ENCODE measurements at regions not wholly inside any gene's neighbourhood (a gene's known extent, or its start where the extent isn't known, plus 50 kb on each side); places are given as distances from the start of the nearest gene placed in this dataset.

- Mint-ChIP-seq H3K9me3 (ENCODE audit: low read depth, unreplicated experiment) (no peaks in the 10 kb centered on the region), H3K27me3 (ENCODE audit: unreplicated experiment) (no peaks in the 10 kb centered on the region), H3K4me1 (ENCODE audit: low read depth, unreplicated experiment) (peaks cover under 1% of the 10 kb centered on the region), H3K27ac (ENCODE audit: unreplicated experiment) (no peak overlapping the region), H3K4me3 (ENCODE audit: low read depth, unreplicated experiment) (no peak overlapping the region), H3K36me3 (ENCODE audit: insufficient read depth, unreplicated experiment) (no peaks in the 10 kb centered on the region)
- no peak for TF ChIP-seq CTCF (IDR thresholded peaks at IDR 0.05; ENCODE audit: unreplicated experiment)
- BruUV-seq (replicated peaks) = no TSS peak
- intact Hi-C loops (cut with micrococcal nuclease; ENCODE audit: unreplicated experiment) = no loop called here
- CTCF ChIA-PET = no interaction called here
- no peak for DNase-seq
Measured at GRCh38 chr2:144125751-144126150, 394.2 kb downstream of the ZEB2 start.

- Mint-ChIP-seq H3K4me1 (ENCODE audit: low read depth, unreplicated experiment) (no peaks in the 10 kb centered on the region), H3K9me3 (ENCODE audit: low read depth, unreplicated experiment) (no peaks in the 10 kb centered on the region), H3K4me3 (ENCODE audit: low read depth, unreplicated experiment) (no peak overlapping the region), H3K27ac (ENCODE audit: unreplicated experiment) (no peak overlapping the region), H3K36me3 (ENCODE audit: insufficient read depth, unreplicated experiment) (no peaks in the 10 kb centered on the region), H3K27me3 (ENCODE audit: unreplicated experiment) (no peaks in the 10 kb centered on the region)
- no peak for TF ChIP-seq CTCF (IDR thresholded peaks at IDR 0.05; ENCODE audit: unreplicated experiment)
- intact Hi-C loops (cut with micrococcal nuclease; ENCODE audit: unreplicated experiment) = no loop called here
- CTCF ChIA-PET = no interaction called here
- no peak for DNase-seq
- no TSS peak for BruUV-seq (replicated peaks)
Measured at GRCh38 chr2:144124882-144125281, 395.0 kb downstream of the ZEB2 start.

GRCh38 chr2:144120487-144120886 is 399.4 kb downstream of the ZEB2 start:
- H3K36me3 Mint-ChIP-seq (ENCODE audit: insufficient read depth, unreplicated experiment) = no peaks in the 10 kb centered on the region
- H3K4me1 Mint-ChIP-seq (ENCODE audit: low read depth, unreplicated experiment) = no peaks in the 10 kb centered on the region
- H3K4me3 Mint-ChIP-seq (ENCODE audit: low read depth, unreplicated experiment) = no peak overlapping the region
- no peak for TF ChIP-seq CTCF (IDR thresholded peaks at IDR 0.05; ENCODE audit: unreplicated experiment)
- DNase-seq = no peak
- H3K27me3 Mint-ChIP-seq (ENCODE audit: unreplicated experiment) = no peaks in the 10 kb centered on the region
- intact Hi-C loops (cut with micrococcal nuclease; ENCODE audit: unreplicated experiment) = no loop called here
- H3K9me3 Mint-ChIP-seq (ENCODE audit: low read depth, unreplicated experiment) = no peaks in the 10 kb centered on the region
- no TSS peak for BruUV-seq (replicated peaks)
- CTCF ChIA-PET = no interaction called here
- H3K27ac Mint-ChIP-seq (ENCODE audit: unreplicated experiment) = no peak overlapping the region

GRCh38 chr2:144117086-144117485 is 402.8 kb downstream of the ZEB2 start:
- H3K27me3 Mint-ChIP-seq (ENCODE audit: unreplicated experiment) = no peaks in the 10 kb centered on the region
- no peak for TF ChIP-seq CTCF (IDR thresholded peaks at IDR 0.05; ENCODE audit: unreplicated experiment)
- no peak overlapping the region for H3K4me3 Mint-ChIP-seq (ENCODE audit: low read depth, unreplicated experiment)
- BruUV-seq (replicated peaks) = no TSS peak
- no peaks in the 10 kb centered on the region for H3K9me3 Mint-ChIP-seq (ENCODE audit: low read depth, unreplicated experiment)
- no peak overlapping the region for H3K27ac Mint-ChIP-seq (ENCODE audit: unreplicated experiment)
- intact Hi-C loops (cut with micrococcal nuclease; ENCODE audit: unreplicated experiment) = no loop called here
- no peak for DNase-seq
- H3K4me1 Mint-ChIP-seq (ENCODE audit: low read depth, unreplicated experiment) = no peaks in the 10 kb centered on the region
- H3K36me3 Mint-ChIP-seq (ENCODE audit: insufficient read depth, unreplicated experiment) = no peaks in the 10 kb centered on the region
- CTCF ChIA-PET = interaction anchor here (0.5 kb wide), 1 partner anchor 1743 kb away, joined by 5 read pairs; no protein-coding TSS in a partner anchor
